HG02759 (cell line): ENCODE measurements at regions not wholly inside any gene's neighbourhood (a gene's known extent, or its start where the extent isn't known, plus 50 kb on each side); places are given as distances from the start of the nearest gene placed in this dataset.

Source experiments
- ATAC-seq: cut with Tn5 transposase; IDR thresholded peaks from one replicate; pipeline ENCODE4 v1.9.1; 2021; ENCODE audit warnings: mild to moderate bottlenecking, moderate library complexity; ENCODE audit not compliant: unreplicated experiment

DNA sequence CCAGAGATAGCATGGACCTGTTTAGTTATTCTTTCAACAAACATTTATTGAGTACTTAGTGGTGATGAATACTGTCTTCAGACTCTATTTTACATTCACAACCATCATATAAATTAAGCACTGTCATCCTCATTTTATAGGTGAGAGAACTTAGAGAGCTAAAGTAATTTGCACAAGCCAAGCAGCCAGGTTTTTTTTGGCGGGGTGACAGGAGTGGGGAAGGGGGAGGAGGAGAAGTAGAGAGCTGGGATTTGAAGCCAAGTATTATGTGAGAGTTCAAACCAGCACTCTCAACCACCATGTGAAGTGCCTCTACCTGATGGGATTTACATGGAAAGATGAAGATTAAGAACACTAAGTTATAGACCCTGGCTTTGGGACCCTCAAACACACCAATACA, 547.4 kb upstream of the IL12A start:
- no peak for ATAC-seq

- ATAC-seq = no peak
These were observed 545.4 kb upstream of the IL12A start for GRCh38 chr3:159443266-159443665.

- no peak for ATAC-seq
These were observed 540.8 kb upstream of the IL12A start for GRCh38 chr3:159447841-159448240.

DNA sequence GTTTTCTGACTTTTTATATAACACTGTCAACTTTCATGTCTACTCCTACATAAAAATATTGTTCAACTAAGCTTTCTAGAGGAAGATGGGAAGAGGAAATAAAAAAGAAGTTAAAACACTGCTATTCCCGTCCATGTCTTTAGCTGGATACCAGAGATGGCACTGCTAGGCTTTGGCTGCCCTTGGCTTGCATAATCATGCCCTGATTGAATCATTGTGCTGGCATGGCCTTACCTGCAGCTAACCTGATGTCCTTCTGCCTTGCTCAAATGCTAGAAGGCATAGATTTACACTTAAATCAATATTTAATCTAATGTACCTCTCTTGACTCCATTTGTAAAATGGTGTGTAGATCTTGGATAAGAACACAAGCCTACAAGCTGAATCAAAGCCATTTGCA, 539.7 kb upstream of the IL12A start:
- ATAC-seq = no peak

- ATAC-seq = no peak
These were observed 537.6 kb upstream of the IL12A start for GRCh38 chr3:159451067-159451466.

DNA sequence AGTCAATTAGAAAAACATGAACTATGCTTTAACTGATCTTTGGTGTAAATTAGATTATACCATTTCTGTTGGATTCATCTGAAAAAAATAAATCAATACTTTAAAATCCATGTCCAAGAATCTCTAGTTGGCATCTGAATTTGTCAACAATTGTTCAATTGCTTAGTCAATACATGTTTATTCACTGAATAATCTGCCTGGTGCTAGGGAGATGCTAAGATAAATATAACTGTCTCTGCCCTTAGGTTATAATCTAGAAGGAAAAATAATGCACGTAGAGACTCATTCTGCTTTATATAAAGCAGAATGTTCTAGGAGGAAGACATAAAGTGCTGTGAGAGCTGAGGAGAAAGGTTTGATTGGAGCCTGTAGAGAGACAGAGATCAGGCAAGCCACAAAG, 537.2 kb upstream of the IL12A start:
- ATAC-seq = no peak

DNA sequence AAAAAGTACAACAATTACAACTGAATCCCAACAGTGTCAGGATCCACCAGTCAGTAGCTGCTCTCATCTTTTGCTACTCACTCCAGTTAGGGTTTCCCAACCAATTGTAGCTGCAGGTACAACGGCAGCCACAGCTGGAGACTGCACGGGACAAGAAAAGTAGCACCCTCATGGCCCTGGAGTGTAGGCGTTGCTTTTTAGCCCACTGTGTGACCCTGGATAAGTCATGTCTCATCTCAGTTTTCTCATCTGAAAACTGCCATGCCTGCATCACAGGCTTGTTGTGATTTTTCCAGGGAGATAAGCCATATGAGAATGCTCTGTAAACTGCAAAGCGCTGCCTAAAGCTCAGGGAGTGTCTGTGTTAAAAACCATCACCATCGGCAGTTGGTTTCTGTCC, 535.6 kb upstream of the IL12A start:
- ATAC-seq = no peak

GRCh38 chr3:159453945-159454344, 534.7 kb upstream of the IL12A start:
- ATAC-seq = no peak

DNA sequence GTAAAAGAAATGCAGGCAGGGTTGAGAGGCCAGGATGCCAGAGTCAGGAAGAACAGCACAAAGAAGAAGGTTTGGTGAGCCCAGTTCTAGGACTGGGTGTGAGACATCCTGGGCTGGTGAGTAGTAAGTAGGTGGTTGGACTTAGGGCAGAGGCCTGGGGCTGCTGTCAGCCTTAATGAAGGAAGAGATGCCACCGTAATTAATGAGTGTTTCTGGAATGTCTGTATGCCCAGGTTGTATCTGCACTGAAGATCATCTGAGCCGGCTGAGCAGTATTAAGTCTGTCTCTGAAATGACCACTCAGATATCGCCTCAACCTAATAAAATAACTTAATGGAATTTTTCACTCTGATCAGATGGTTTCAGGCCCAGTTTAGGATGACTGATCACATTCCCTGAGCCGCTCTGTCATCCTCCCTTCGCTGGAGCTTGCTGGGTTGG, 532.9 kb upstream of the IL12A start:
- no peak for ATAC-seq

DNA sequence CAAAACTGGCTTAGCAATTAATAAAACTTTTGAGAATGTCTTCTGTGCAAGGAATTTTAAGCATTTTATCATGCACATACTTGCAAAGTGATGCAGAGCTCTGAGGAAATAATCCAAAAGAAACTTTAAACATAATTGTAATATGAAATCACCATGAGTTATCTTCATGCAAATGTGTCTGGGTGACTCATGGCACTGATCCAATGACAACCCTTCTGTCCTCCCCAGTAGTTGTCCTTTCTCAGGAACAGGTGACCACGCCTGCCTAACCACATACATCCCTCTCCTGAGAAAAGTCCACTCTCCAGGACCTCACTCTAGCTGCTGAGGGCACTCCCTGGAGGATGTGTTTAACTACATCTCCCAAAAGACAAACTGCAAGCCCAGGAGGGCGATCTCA, 530.6 kb upstream of the IL12A start:
- no peak for ATAC-seq

GRCh38 chr3:159458982-159459381, 529.7 kb upstream of the IL12A start:
- ATAC-seq = no peak

- ATAC-seq = no peak
These were observed 516.0 kb upstream of the IL12A start for GRCh38 chr3:159472611-159473010.

GRCh38 chr3:159473206-159473605, 515.4 kb upstream of the IL12A start:
- ATAC-seq = no peak

DNA sequence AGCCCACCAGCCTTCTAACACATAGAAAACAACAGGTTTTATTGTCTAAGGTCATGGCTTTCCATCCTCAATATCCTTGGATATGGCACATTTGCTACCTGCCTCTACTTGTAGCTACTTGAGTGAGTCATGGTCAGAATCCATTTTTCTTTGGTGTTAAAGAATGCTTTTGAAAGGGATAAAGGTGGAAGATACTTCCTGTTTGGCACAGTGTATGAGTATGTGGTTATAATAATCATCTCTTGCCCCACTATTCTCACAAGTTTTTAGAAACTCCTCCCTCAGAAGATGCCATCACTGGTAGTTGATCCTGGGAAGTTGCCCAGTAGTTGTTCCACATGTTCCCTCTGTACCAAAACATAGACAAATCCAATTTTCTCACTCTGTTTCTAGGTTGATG, 508.6 kb upstream of the IL12A start:
- ATAC-seq = no peak

DNA sequence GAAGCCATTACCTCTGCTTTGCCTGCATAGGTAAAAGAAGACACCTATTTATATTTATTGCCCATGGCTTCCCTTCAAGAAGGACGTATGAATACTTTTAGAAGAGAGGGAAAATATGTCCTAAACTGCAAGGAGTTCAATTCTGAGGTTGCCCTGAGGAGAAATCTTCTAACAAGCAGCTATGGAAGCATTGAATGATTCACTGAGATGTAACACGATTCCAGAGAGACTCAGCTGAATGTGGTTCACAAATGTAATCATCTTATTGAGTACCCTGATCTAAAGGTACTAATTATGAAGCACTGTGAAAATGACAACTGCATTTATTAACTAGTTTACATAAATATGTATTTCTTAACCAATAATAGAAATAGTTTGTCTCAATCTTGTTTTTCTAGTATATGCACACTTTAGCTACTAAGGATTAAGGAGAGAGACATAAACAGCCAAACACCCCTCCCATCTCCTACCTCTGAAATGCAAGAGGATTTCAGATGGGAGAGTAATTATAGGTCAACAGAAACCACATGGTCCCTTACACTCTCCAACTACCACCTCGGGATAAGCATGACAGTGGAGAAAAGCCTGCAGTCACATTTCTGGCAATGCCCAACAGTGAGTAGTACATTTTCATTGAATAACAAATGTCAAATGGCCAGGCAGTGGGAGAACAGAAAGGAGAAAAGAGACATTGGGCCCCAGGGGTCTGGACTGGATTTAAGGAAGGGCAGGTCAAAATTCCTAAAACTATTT, 506.2 kb upstream of the IL12A start:
- no peak for ATAC-seq

DNA sequence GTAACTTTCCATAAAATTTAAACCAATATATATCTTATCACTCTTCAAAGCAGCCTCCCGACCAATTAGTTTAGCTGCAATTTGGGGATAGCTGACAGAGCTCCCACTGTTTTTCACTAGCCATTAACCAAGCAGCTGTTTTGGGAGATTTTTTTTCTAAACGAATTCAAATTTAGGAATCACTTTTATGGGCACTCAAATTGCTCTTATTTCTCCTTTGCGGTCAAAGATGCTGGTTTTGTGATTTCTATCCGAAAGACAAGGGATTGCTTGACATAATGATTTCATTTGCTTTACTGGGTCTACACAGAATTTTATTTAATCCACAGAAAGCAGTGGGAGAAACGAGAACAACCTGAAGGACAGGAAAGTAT, 505.7 kb upstream of the IL12A start:
- ATAC-seq = no peak

- no peak for ATAC-seq
These were observed 502.1 kb upstream of the IL12A start for GRCh38 chr3:159486580-159486979.

DNA sequence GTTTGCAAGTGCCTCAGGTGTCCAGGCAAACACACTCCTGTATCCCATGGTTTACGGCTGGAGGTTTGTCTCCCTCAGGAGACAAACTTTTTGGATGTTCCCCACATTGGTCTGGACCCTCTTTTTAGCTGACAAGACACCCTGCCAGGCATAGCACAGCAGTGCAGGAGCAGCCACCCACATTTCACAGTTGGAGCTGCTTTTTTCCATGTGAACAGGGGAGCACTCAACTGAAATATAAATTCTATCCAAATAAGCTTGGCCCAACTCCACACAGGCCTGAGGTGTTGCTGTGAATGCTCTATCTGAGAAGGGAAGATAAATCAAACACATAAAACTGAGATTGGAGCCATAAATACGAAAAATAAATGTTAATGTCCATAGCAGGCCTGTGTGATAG, 501.3 kb upstream of the IL12A start:
- no peak for ATAC-seq

DNA sequence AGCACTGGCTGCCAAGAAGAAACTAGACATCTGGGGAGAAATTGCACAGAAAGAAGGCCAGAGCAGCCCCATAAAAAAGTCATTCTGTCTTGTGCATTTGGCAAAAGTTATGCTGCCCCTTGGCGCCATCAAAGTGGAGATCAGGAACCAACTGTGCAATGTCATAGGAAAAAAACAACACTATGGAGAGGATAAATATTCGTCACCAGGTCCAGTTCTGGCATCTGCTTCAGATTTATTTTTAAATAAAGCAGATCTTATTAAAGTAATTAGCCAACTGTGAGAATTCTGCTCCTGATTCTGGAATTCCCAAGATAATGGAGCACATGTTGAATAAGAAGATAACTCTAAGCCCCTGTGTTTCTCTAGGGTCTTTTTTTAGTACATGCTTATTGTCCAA, 500.0 kb upstream of the IL12A start:
- ATAC-seq = no peak

DNA sequence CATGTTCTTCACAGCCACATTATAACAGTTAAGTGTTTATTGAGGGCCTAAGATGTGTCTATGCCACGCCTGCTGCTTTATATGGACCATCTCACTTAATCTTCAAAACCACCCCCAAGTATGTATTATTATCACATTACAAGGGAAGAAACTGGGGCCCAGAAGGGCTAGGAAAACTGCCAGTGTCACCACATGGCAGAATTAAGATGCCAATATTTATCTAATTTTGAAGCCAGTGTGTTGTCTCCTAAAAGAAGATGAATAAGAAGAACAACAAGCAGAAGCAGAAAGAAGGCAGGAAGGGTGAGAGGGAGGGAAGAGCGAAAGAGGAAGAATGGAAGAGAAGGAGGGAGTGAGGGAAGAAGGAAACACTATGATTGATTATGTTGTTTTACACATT, 491.3 kb upstream of the IL12A start:
- no peak for ATAC-seq

DNA sequence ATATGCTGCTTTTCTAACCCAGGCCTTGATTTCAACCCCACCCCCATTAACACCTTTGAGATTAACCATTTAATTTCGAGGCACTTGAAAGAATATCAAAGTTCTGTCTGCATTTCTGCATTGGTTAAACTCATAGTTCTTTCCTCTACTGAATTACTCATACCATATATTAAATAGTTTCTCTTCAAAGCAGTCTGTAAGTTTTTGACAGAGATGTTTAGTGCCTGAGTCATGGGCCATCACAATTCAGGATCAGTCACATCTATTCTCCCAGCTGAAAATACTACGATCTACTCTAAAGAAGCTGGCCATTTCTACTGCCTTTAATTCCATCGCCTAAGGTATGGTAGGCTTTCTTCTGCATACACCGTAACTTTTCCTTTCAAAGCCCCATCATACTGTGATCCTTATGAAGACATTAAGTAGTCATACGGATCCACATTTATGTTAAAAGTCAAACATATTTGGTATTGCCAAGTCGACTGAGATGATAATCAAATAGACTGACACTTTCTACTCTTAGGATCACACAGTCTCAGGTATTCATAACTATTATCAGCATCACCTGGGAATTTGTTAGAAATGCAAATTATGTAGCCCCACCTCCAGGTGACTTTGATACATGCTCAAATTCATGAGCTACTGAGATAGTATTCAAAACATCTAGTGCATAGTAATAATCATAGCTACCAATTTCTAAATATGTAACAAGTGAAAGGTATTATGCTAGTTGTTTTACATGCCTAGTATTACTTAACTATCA, 489.4 kb upstream of the IL12A start:
- no peak for ATAC-seq

DNA sequence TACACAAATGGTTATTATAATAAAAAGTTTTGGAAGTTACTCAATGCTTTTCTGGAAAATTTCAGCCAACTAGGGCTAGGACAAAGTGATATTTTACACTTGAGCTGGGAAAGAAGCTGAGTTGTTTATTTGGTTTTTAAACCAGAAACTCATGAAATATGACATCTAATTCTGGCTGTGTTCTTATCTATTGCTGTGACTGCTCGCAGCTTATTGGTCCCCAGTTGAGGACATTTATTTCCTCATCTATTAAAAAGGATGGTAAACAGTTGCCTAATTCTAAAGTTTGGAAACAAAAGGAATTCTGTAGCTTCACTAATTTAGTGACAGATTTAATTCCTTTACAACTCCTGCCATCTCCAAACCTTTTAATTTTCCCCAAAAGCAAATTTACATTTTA, 487.6 kb upstream of the IL12A start:
- no peak for ATAC-seq

GRCh38 chr3:159502986-159503385, 485.6 kb upstream of the IL12A start:
- ATAC-seq = no peak
